OCI-LY3 (cell line): ENCODE measurements at regions not wholly inside any gene's neighbourhood (a gene's known extent, or its start where the extent isn't known, plus 50 kb on each side); places are given as distances from the start of the nearest gene placed in this dataset.

ENCODE experiments used
- EZH2phosphoT487 ChIP-seq: fragments of 200-600 bp; shearing (Covaris generic); IDR thresholded peaks from 2 replicates; pipeline ENCODE4 v1.6.1; 2018; ENCODE audit warnings: antibody characterized with exemption, mixed run types, low read depth
- TF ChIP-seq, protein P1 (sequence below): fragments of 200-600, 300-600 bp; sonication (generic); IDR thresholded peaks from 2 replicates; pipeline ENCODE4 v1.5.1; 2014; ENCODE audit warnings: antibody characterized with exemption, low read length, low read depth

- TF ChIP-seq, protein P1, sequence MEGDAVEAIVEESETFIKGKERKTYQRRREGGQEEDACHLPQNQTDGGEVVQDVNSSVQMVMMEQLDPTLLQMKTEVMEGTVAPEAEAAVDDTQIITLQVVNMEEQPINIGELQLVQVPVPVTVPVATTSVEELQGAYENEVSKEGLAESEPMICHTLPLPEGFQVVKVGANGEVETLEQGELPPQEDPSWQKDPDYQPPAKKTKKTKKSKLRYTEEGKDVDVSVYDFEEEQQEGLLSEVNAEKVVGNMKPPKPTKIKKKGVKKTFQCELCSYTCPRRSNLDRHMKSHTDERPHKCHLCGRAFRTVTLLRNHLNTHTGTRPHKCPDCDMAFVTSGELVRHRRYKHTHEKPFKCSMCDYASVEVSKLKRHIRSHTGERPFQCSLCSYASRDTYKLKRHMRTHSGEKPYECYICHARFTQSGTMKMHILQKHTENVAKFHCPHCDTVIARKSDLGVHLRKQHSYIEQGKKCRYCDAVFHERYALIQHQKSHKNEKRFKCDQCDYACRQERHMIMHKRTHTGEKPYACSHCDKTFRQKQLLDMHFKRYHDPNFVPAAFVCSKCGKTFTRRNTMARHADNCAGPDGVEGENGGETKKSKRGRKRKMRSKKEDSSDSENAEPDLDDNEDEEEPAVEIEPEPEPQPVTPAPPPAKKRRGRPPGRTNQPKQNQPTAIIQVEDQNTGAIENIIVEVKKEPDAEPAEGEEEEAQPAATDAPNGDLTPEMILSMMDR, result no peak
- no peak for TF ChIP-seq EZH2phosphoT487
Measured at GRCh38 chr4:117831060-117831683, 203.1 kb upstream of the NDST3 start.
